Liver (tissue), 8 donors: ENCODE measurements at regions not wholly inside any gene's neighbourhood (a gene's known extent, or its start where the extent isn't known, plus 50 kb on each side); places are given as distances from the start of the nearest gene placed in this dataset.

Experiments used
- DNase-seq: peaks from one replicate; pipeline ENCODE4 v3.0.0-alpha.2; 2017; ENCODE audit warnings: low spot score
- H3K27ac ChIP-seq, 2 donors: one replicate each; pipeline ENCODE4 v1.7.0; 2013; ENCODE audit warnings: inconsistent platforms in 2 of 2, low read length in 2 of 2, control low read depth in 1 of 2, low read depth in 1 of 2, mild to moderate bottlenecking in 1 of 2
- H3K27me3 ChIP-seq, 4 donors: one replicate each; pipeline versions ENCODE4 v1.6.1 to v1.7.0; 2013; ENCODE audit warnings: low read length in 3 of 4, inconsistent platforms in 1 of 4, mild to moderate bottlenecking in 1 of 4, moderate library complexity in 1 of 4; ENCODE audit not compliant: control insufficient read depth in 4 of 4, insufficient read depth in 4 of 4
- H3K36me3 ChIP-seq, 4 donors: one replicate each; pipeline versions ENCODE4 v1.6.1 to v1.7.0; 2013; ENCODE audit warnings: low read length in 3 of 4, mild to moderate bottlenecking in 3 of 4, low read depth in 1 of 4, moderate library complexity in 1 of 4; ENCODE audit not compliant: control insufficient read depth in 4 of 4, insufficient read depth in 3 of 4
- H3K4me1 ChIP-seq, 4 donors: one replicate each; pipeline versions ENCODE4 v1.6.1 to v1.7.0; 2013; ENCODE audit warnings: low read length in 3 of 4, mild to moderate bottlenecking in 3 of 4, moderate library complexity in 1 of 4; ENCODE audit not compliant: control insufficient read depth in 4 of 4, insufficient read depth in 4 of 4
- H3K4me3 ChIP-seq, 3 donors: one replicate each; pipeline versions ENCODE4 v1.6.1 to v1.7.0; 2013; ENCODE audit warnings: low read length in 3 of 3, control low read depth in 1 of 3, low read depth in 1 of 3, mild to moderate bottlenecking in 1 of 3
- H3K9ac ChIP-seq, 2 donors: one replicate each; pipeline ENCODE4 v1.7.0; 2013; ENCODE audit warnings: low read length in 2 of 2, mild to moderate bottlenecking in 2 of 2, moderate library complexity in 2 of 2, control low read depth in 1 of 2, low read depth in 1 of 2
- H3K9me3 ChIP-seq, 4 donors: one replicate each; pipeline versions ENCODE4 v1.6.1 to v1.7.0; 2013; ENCODE audit warnings: low read length in 3 of 4; ENCODE audit not compliant: control insufficient read depth in 4 of 4
- CTCF ChIP-seq: fragments of 150-350 bp; IDR thresholded peaks from 2 replicates; pipeline ENCODE4 v1.5.1; 2017; ENCODE audit warnings: improper control_type of control experiment, low read depth, low read length; ENCODE audit not compliant: missing input control
- EGR1 ChIP-seq, 2 donors: IDR thresholded peaks; 2 replicates each; pipeline ENCODE4 v1.6.1; 2016 to 2018; ENCODE audit warnings: antibody characterized with exemption in 2 of 2, low read depth in 2 of 2
- FOXA1 ChIP-seq: IDR thresholded peaks from 2 replicates; pipeline ENCODE4 v1.6.1; 2016; ENCODE audit warnings: antibody characterized with exemption
- FOXA2 ChIP-seq: IDR thresholded peaks from 2 replicates; pipeline ENCODE4 v1.6.1; 2016; ENCODE audit warnings: antibody characterized with exemption
- GABPA ChIP-seq, 2 donors: IDR thresholded peaks in 1 of 2; conservative IDR thresholded peaks in 1 of 2; 2 replicates each; pipeline ENCODE4 v1.6.1; 2016; ENCODE audit warnings: antibody characterized with exemption in 2 of 2, mild to moderate bottlenecking in 1 of 2, moderate library complexity in 1 of 2
- HNF4A ChIP-seq, 2 donors: conservative IDR thresholded peaks; 2 replicates each; pipeline ENCODE4 v1.6.1; 2016; ENCODE audit warnings: antibody characterized with exemption in 2 of 2, mild to moderate bottlenecking in 2 of 2
- HNF4G ChIP-seq: IDR thresholded peaks from 2 replicates; pipeline ENCODE4 v1.6.1; 2016; ENCODE audit warnings: antibody characterized with exemption
- JUND ChIP-seq, 2 donors: IDR thresholded peaks; 2 replicates each; pipeline ENCODE4 v1.6.1; 2016; ENCODE audit warnings: antibody characterized with exemption in 2 of 2
- NR2F2 ChIP-seq: IDR thresholded peaks from 2 replicates; pipeline ENCODE4 v1.6.1; 2016; ENCODE audit warnings: antibody characterized with exemption
- RAD21 ChIP-seq, 2 donors: IDR thresholded peaks; 2 replicates each; pipeline ENCODE4 v1.6.1; 2016; ENCODE audit warnings: antibody characterized with exemption in 2 of 2, mild to moderate bottlenecking in 2 of 2
- RXRA ChIP-seq, 2 donors: IDR thresholded peaks; 2 replicates each; pipeline ENCODE4 v1.6.1; 2017 to 2018; ENCODE audit warnings: antibody characterized with exemption in 2 of 2, mild to moderate bottlenecking in 1 of 2
- SP1 ChIP-seq: IDR thresholded peaks from 2 replicates; pipeline ENCODE4 v1.6.1; 2018; ENCODE audit warnings: antibody characterized with exemption, mild to moderate bottlenecking
- TAF1 ChIP-seq: conservative IDR thresholded peaks from 2 replicates; pipeline ENCODE4 v1.6.1; 2016; ENCODE audit warnings: antibody characterized with exemption, mild to moderate bottlenecking
- YY1 ChIP-seq: IDR thresholded peaks from 2 replicates; pipeline ENCODE4 v1.6.1; 2016; ENCODE audit warnings: antibody characterized with exemption, mild to moderate bottlenecking
- WGBS: extraction: QIAGEN DNeasy Blood & Tissue Kit; methylation state at CpG from one replicate; pipeline ENCODE4 v1.1.7; 2013; 5-methylcytosine and 5-hydroxymethylcytosine counted together
- TF ChIP-seq, protein P1 (sequence below): IDR thresholded peaks from 2 replicates; pipeline ENCODE4 v1.6.1; 2016; ENCODE audit warnings: antibody characterized with exemption
- TF ChIP-seq, protein P2 (sequence below): IDR thresholded peaks from 2 replicates; pipeline ENCODE4 v1.6.1; 2016; ENCODE audit warnings: antibody characterized with exemption
- TF ChIP-seq, protein P3 (sequence below): IDR thresholded peaks from 2 replicates; pipeline ENCODE4 v1.6.1; 2016; ENCODE audit warnings: antibody characterized with exemption
- TF ChIP-seq, protein P4 (sequence below): IDR thresholded peaks from 2 replicates; pipeline ENCODE4 v1.6.1; 2016; ENCODE audit warnings: antibody characterized with exemption, mild to moderate bottlenecking
- donor health status: healthy.
- donor health status: healthy.
- donor health status: healthy.
- donor health status: healthy.
- donor health status: healthy.

GRCh38 chr11:105202844-105203548 is 63.4 kb upstream of the CARD18 start (continued):
- TF ChIP-seq FOXA2 (no peak), EGR1 (IDR thresholded peaks at IDR 0.05; ENCODE audit: low read depth in 2 of 2) (no peak), RAD21 (IDR thresholded peaks at IDR 0.05) (no peak), SP1 (no peak), FOXA1 (no peak), YY1 (no peak)
- TF ChIP-seq, protein P1, sequence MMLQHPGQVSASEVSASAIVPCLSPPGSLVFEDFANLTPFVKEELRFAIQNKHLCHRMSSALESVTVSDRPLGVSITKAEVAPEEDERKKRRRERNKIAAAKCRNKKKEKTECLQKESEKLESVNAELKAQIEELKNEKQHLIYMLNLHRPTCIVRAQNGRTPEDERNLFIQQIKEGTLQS, result no peak

DNA sequence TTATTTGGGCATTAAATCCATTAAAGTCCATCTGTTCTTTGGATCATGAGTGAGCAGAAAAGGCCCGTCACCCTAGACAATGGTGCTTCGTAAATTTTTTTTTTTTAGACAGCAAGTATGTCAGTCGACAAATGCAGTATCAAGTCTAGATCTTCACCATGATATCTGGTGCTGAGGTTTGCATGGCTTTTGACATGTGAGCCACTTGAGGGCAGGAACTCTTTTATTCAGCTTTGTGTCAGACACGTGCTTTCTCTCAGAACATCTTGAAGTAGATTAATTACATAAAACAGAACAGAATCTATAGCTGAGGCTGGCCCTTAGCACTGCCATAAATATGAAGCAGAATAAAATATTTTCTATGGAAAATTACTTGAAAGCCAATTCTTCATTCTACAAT is 62.9 kb upstream of the CARD18 start:
- TF ChIP-seq CTCF (no peak), RAD21 (IDR thresholded peaks at IDR 0.05) (no peak)
- TF ChIP-seq, protein P1, result no peak
- Histone ChIP-seq H3K27ac (no peak overlapping the region), H3K9me3 (no peaks in the 10 kb centered on the region), H3K27me3 (no peaks in the 10 kb centered on the region), H3K4me1 (no peaks in the 10 kb centered on the region), H3K4me3 (no peak overlapping the region), H3K9ac (no peak overlapping the region), H3K36me3 (no peaks in the 10 kb centered on the region)
- no peak for DNase-seq
- WGBS, result 71% methylated on average over 4 of the region's 4 CpGs

- Histone ChIP-seq H3K27ac (no peak overlapping the region), H3K9me3 (no peaks in the 10 kb centered on the region), H3K4me3 (no peak overlapping the region), H3K36me3 (no peaks in the 10 kb centered on the region), H3K9ac (no peak overlapping the region), H3K27me3 (no peaks in the 10 kb centered on the region), H3K4me1 (no peaks in the 10 kb centered on the region)
- TF ChIP-seq SP1 (no peak), HNF4A (conservative IDR thresholded peaks at IDR 0.05) (no peak), RAD21 (IDR thresholded peaks at IDR 0.05) (no peak), CTCF (no peak), FOXA2 (no peak), GABPA (IDR thresholded peaks at IDR 0.05 in 1 of 2, conservative IDR thresholded peaks at IDR 0.05 in 1 of 2) (no peak), HNF4G (no peak), TAF1 (no peak), JUND (IDR thresholded peaks at IDR 0.05) (no peak), YY1 (no peak), RXRA (IDR thresholded peaks at IDR 0.05) (no peak), FOXA1 (no peak), NR2F2 (no peak), EGR1 (IDR thresholded peaks at IDR 0.05; ENCODE audit: low read depth in 2 of 2) (no peak)
- TF ChIP-seq, protein P2, sequence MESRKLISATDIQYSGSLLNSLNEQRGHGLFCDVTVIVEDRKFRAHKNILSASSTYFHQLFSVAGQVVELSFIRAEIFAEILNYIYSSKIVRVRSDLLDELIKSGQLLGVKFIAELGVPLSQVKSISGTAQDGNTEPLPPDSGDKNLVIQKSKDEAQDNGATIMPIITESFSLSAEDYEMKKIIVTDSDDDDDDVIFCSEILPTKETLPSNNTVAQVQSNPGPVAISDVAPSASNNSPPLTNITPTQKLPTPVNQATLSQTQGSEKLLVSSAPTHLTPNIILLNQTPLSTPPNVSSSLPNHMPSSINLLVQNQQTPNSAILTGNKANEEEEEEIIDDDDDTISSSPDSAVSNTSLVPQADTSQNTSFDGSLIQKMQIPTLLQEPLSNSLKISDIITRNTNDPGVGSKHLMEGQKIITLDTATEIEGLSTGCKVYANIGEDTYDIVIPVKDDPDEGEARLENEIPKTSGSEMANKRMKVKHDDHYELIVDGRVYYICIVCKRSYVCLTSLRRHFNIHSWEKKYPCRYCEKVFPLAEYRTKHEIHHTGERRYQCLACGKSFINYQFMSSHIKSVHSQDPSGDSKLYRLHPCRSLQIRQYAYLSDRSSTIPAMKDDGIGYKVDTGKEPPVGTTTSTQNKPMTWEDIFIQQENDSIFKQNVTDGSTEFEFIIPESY, result no peak
- TF ChIP-seq, protein P1, result no peak
- TF ChIP-seq, protein P3, sequence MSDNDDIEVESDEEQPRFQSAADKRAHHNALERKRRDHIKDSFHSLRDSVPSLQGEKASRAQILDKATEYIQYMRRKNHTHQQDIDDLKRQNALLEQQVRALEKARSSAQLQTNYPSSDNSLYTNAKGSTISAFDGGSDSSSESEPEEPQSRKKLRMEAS, result no peak
- TF ChIP-seq, protein P4, sequence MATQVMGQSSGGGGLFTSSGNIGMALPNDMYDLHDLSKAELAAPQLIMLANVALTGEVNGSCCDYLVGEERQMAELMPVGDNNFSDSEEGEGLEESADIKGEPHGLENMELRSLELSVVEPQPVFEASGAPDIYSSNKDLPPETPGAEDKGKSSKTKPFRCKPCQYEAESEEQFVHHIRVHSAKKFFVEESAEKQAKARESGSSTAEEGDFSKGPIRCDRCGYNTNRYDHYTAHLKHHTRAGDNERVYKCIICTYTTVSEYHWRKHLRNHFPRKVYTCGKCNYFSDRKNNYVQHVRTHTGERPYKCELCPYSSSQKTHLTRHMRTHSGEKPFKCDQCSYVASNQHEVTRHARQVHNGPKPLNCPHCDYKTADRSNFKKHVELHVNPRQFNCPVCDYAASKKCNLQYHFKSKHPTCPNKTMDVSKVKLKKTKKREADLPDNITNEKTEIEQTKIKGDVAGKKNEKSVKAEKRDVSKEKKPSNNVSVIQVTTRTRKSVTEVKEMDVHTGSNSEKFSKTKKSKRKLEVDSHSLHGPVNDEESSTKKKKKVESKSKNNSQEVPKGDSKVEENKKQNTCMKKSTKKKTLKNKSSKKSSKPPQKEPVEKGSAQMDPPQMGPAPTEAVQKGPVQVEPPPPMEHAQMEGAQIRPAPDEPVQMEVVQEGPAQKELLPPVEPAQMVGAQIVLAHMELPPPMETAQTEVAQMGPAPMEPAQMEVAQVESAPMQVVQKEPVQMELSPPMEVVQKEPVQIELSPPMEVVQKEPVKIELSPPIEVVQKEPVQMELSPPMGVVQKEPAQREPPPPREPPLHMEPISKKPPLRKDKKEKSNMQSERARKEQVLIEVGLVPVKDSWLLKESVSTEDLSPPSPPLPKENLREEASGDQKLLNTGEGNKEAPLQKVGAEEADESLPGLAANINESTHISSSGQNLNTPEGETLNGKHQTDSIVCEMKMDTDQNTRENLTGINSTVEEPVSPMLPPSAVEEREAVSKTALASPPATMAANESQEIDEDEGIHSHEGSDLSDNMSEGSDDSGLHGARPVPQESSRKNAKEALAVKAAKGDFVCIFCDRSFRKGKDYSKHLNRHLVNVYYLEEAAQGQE, result no peak
- WGBS, result 62% methylated on average over 5 of the region's 5 CpGs
- DNase-seq, result no peak
Observed at GRCh38 chr11:105201166-105201565, 61.6 kb upstream of the CARD18 start.
